ENCODE measurements at regions not wholly inside any gene's neighbourhood (a gene's known extent, or its start where the extent isn't known, plus 50 kb on each side); places are given as distances from the start of the nearest gene placed in this dataset.

GRCh38 chr10:22810643-22811465 lies 96.5 kb upstream of the PIP4K2A start:
- TF ChIP-seq, protein P1, sequence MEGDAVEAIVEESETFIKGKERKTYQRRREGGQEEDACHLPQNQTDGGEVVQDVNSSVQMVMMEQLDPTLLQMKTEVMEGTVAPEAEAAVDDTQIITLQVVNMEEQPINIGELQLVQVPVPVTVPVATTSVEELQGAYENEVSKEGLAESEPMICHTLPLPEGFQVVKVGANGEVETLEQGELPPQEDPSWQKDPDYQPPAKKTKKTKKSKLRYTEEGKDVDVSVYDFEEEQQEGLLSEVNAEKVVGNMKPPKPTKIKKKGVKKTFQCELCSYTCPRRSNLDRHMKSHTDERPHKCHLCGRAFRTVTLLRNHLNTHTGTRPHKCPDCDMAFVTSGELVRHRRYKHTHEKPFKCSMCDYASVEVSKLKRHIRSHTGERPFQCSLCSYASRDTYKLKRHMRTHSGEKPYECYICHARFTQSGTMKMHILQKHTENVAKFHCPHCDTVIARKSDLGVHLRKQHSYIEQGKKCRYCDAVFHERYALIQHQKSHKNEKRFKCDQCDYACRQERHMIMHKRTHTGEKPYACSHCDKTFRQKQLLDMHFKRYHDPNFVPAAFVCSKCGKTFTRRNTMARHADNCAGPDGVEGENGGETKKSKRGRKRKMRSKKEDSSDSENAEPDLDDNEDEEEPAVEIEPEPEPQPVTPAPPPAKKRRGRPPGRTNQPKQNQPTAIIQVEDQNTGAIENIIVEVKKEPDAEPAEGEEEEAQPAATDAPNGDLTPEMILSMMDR (IDR thresholded peaks at IDR 0.05) = no peak
- no peak for TF ChIP-seq EP300 (IDR thresholded peaks at IDR 0.05)
- TF ChIP-seq POLR2A (IDR thresholded peaks at IDR 0.05) = no peak
